Mucosa of gallbladder (tissue), 1 donor: ENCODE measurements at regions not wholly inside any gene's neighbourhood (a gene's known extent, or its start where the extent isn't known, plus 50 kb on each side); places are given as distances from the start of the nearest gene placed in this dataset.
A peak's percentile ranks its signal among the peaks of the same experiment; 100 is the strongest.

ENCODE experiments used
- DNase-seq: peaks from one replicate; pipeline ENCODE4 v3.0.0-alpha.2; 2020; ENCODE audit warnings: low spot score
- donor health status: DM: no; HTN: no; CAD: no.

- no peak for DNase-seq
Measured at GRCh38 chrX:124524852-124525251, 178.5 kb downstream of the SH2D1A start.

GRCh38 chrX:124529786-124530185 lies 183.4 kb downstream of the SH2D1A start:
- no peak for DNase-seq

- DNase-seq, result no peak
Measured at GRCh38 chrX:124530803-124531202, 184.4 kb downstream of the SH2D1A start.

- DNase-seq, result no peak
Measured at GRCh38 chrX:124534536-124534935, 188.2 kb downstream of the SH2D1A start.

GRCh38 chrX:124540474-124540873 lies 194.1 kb downstream of the SH2D1A start:
- no peak for DNase-seq

GRCh38 chrX:124548571-124548970 lies 202.2 kb downstream of the SH2D1A start:
- DNase-seq, result no peak

GRCh38 chrX:124555036-124555595 lies 208.8 kb downstream of the SH2D1A start:
- no peak for DNase-seq

GRCh38 chrX:124557976-124558375 lies 211.6 kb downstream of the SH2D1A start:
- DNase-seq, result no peak

- DNase-seq, result no peak
Measured at GRCh38 chrX:124573468-124573867, 227.1 kb downstream of the SH2D1A start.

GRCh38 chrX:124592744-124593143 lies 246.4 kb downstream of the SH2D1A start:
- no peak for DNase-seq

GRCh38 chrX:124594017-124594651 lies 247.8 kb downstream of the SH2D1A start:
- DNase-seq, result peak; percentile 25

GRCh38 chrX:124605511-124605910 lies 259.1 kb downstream of the SH2D1A start:
- no peak for DNase-seq

GRCh38 chrX:124606724-124607123 lies 260.4 kb downstream of the SH2D1A start:
- no peak for DNase-seq

GRCh38 chrX:124619710-124620109 lies 273.3 kb downstream of the SH2D1A start:
- no peak for DNase-seq

- DNase-seq, result no peak
Measured at GRCh38 chrX:124634363-124634762, 288.0 kb downstream of the SH2D1A start.

- no peak for DNase-seq
Measured at GRCh38 chrX:124641737-124642491, 295.6 kb downstream of the SH2D1A start.

GRCh38 chrX:124646403-124646802 lies 300.0 kb downstream of the SH2D1A start:
- no peak for DNase-seq

GRCh38 chrX:124651031-124651430 lies 304.7 kb downstream of the SH2D1A start:
- DNase-seq, result no peak

GRCh38 chrX:124665621-124666400 lies 319.4 kb downstream of the SH2D1A start:
- no peak for DNase-seq

GRCh38 chrX:124679199-124679598 lies 332.8 kb downstream of the SH2D1A start:
- no peak for DNase-seq

- no peak for DNase-seq
Measured at GRCh38 chrX:124680287-124680686, 333.9 kb downstream of the SH2D1A start.

GRCh38 chrX:124690495-124690894 lies 344.1 kb downstream of the SH2D1A start:
- no peak for DNase-seq
